Brain microvascular endothelial cell (primary cell): ENCODE measurements at regions not wholly inside any gene's neighbourhood (a gene's known extent, or its start where the extent isn't known, plus 50 kb on each side); places are given as distances from the start of the nearest gene placed in this dataset.

Experiments used
- DNase-seq: peaks from one replicate; pipeline ENCODE4 v3.0.0-alpha.2; 2020
- H3K27ac ChIP-seq: fragments of 250-450 bp; sonication (Bioruptor Pico); 2 replicates; pipeline ENCODE4 v1.5.1; 2020; ENCODE audit warnings: mild to moderate bottlenecking, moderate library complexity
- H3K27me3 ChIP-seq: fragments of 250-450 bp; sonication (Bioruptor Pico); replicated peaks from 2 replicates; pipeline ENCODE4 v1.5.1; 2020; ENCODE audit warnings: mild to moderate bottlenecking
- H3K36me3 ChIP-seq: fragments of 250-450 bp; sonication (Bioruptor Pico); replicated peaks from 2 replicates; pipeline ENCODE4 v1.5.1; 2020; ENCODE audit warnings: mild to moderate bottlenecking
- H3K4me3 ChIP-seq: 2 replicates; pipeline ENCODE4 v1.5.1; 2011; ENCODE audit warnings: low read depth, mild to moderate bottlenecking, control low read depth, low read length, moderate library complexity
- in situ Hi-C: cut with HindIII; loops from 2 replicates; pipeline ENCODE4 v1.10.0; 2017; ENCODE audit warnings: low sequenced_read_pairs, low pct_ligation_motif_present
- TF ChIP-seq, protein P1 (sequence below): IDR thresholded peaks from 2 replicates; pipeline ENCODE4 v1.5.1; 2011; ENCODE audit warnings: low read depth, mild to moderate bottlenecking, moderate library complexity, low read length, control low read depth, inconsistent platforms; ENCODE audit errors: missing control alignments

GRCh38 chr4:84167093-84167492, 332.0 kb downstream of the NKX6-1 start:
- in situ Hi-C loops, result no loop called here
- H3K4me3 ChIP-seq, result no peak overlapping the region
- TF ChIP-seq, protein P1, sequence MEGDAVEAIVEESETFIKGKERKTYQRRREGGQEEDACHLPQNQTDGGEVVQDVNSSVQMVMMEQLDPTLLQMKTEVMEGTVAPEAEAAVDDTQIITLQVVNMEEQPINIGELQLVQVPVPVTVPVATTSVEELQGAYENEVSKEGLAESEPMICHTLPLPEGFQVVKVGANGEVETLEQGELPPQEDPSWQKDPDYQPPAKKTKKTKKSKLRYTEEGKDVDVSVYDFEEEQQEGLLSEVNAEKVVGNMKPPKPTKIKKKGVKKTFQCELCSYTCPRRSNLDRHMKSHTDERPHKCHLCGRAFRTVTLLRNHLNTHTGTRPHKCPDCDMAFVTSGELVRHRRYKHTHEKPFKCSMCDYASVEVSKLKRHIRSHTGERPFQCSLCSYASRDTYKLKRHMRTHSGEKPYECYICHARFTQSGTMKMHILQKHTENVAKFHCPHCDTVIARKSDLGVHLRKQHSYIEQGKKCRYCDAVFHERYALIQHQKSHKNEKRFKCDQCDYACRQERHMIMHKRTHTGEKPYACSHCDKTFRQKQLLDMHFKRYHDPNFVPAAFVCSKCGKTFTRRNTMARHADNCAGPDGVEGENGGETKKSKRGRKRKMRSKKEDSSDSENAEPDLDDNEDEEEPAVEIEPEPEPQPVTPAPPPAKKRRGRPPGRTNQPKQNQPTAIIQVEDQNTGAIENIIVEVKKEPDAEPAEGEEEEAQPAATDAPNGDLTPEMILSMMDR, result no peak
- no peaks in the 10 kb centered on the region for H3K27me3 ChIP-seq
- no peak overlapping the region for H3K27ac ChIP-seq
- no peak for DNase-seq
- no peaks in the 10 kb centered on the region for H3K36me3 ChIP-seq

- Histone ChIP-seq H3K36me3 (no peaks in the 10 kb centered on the region), H3K27me3 (no peaks in the 10 kb centered on the region), H3K4me3 (no peak overlapping the region), H3K27ac (no peak overlapping the region)
- in situ Hi-C loops, result no loop called here
- TF ChIP-seq, protein P1, result no peak
- no peak for DNase-seq
Observed at GRCh38 chr4:84166486-84166885, 332.6 kb downstream of the NKX6-1 start.

- H3K27ac ChIP-seq, result no peak overlapping the region
- TF ChIP-seq, protein P1, result no peak
- in situ Hi-C loops, result no loop called here
- DNase-seq, result no peak
- H3K27me3 ChIP-seq, result no peaks in the 10 kb centered on the region
- no peak overlapping the region for H3K4me3 ChIP-seq
- no peaks in the 10 kb centered on the region for H3K36me3 ChIP-seq
Observed at GRCh38 chr4:84164201-84164600, 334.9 kb downstream of the NKX6-1 start.

DNA sequence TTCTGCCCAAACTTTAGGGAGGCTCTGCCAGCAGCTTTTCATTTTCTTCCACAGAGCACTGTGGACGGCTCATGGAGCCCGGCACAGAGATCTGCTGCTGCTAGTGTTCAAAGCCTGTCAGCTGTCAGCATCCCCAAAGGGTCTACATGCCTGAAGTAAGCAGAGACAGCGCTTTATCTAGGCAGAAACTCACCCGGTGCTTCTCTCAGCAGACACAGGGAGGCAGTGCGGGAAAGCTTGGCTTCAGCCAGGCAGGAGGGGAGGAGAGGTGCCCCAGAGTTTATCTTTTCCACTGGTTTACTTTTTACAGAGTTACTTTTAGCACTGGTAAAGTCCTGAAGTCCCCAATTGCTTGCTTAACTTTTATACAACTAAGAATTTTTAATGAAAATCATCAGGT, 339.3 kb downstream of the NKX6-1 start:
- in situ Hi-C loops, result no loop called here
- TF ChIP-seq, protein P1, result peak; percentile 63
- no peak overlapping the region for H3K4me3 ChIP-seq
- no peaks in the 10 kb centered on the region for H3K36me3 ChIP-seq
- peak; percentile 24 for DNase-seq
- no peak overlapping the region for H3K27ac ChIP-seq
- H3K27me3 ChIP-seq, result no peaks in the 10 kb centered on the region

- H3K36me3 ChIP-seq, result no peaks in the 10 kb centered on the region
- TF ChIP-seq, protein P1, result no peak
- H3K27ac ChIP-seq, result no peak overlapping the region
- in situ Hi-C loops, result no loop called here
- H3K4me3 ChIP-seq, result no peak overlapping the region
- DNase-seq, result no peak
- H3K27me3 ChIP-seq, result no peaks in the 10 kb centered on the region
Observed at GRCh38 chr4:84158670-84159069, 340.4 kb downstream of the NKX6-1 start.

GRCh38 chr4:84151574-84151973, 347.5 kb downstream of the NKX6-1 start:
- Histone ChIP-seq H3K27ac (no peak overlapping the region), H3K36me3 (no peaks in the 10 kb centered on the region), H3K27me3 (no peaks in the 10 kb centered on the region), H3K4me3 (no peak overlapping the region)
- DNase-seq, result no peak
- TF ChIP-seq, protein P1, result no peak
- in situ Hi-C loops, result no loop called here
